ENCODE measurements at regions not wholly inside any gene's neighbourhood (a gene's known extent, or its start where the extent isn't known, plus 50 kb on each side); places are given as distances from the start of the nearest gene placed in this dataset.

GRCh38 chr16:87132361-87133014, 184.7 kb downstream of the C16orf95 start:
- Histone ChIP-seq H3K9me3 (ENCODE audit: control insufficient read depth, insufficient read depth, low read depth, low read length) (no peaks in the 10 kb centered on the region), H3K27ac (ENCODE audit: extremely low read depth, low read depth, low read length) (no peak overlapping the region), H3K4me3 (ENCODE audit: low read depth, low read length) (no peak overlapping the region), H3K36me3 (ENCODE audit: control insufficient read depth in 2 of 2, insufficient read depth in 1 of 2, low read length in 2 of 2) (no peaks in the 10 kb centered on the region), H3K4me1 (ENCODE audit: control insufficient read depth, insufficient read depth, low read length) (no peaks in the 10 kb centered on the region)
- ChIA-PET CTCF (interaction anchor here (0.6 kb wide), 1 partner anchor 15 kb away, joined by 3 read pairs; no protein-coding TSS in a partner anchor), POLR2A (no interaction called here)
- TF ChIP-seq ZNF571 (tag by site-specific recombination; IDR thresholded peaks at IDR 0.05) (no peak), BCL11A (tag by site-specific recombination; IDR thresholded peaks at IDR 0.05; ENCODE audit: low read depth) (no peak), ZEB2 (tag by site-specific recombination; IDR thresholded peaks at IDR 0.05) (no peak), ZNF549 (tag by site-specific recombination; IDR thresholded peaks at IDR 0.05) (no peak), ZNF747 (tag by site-specific recombination; IDR thresholded peaks at IDR 0.05) (no peak), OVOL3 (tag by site-specific recombination; IDR thresholded peaks at IDR 0.05) (no peak), ZNF558 (tag by site-specific recombination; IDR thresholded peaks at IDR 0.05) (no peak), ZNF362 (tag by site-specific recombination; IDR thresholded peaks at IDR 0.05) (no peak), ZNF449 (tag by site-specific recombination; IDR thresholded peaks at IDR 0.05) (no peak), ZNF18 (tag by site-specific recombination; IDR thresholded peaks at IDR 0.05) (no peak), ZNF266 (tag by site-specific recombination; IDR thresholded peaks at IDR 0.05; ENCODE audit: low read depth) (no peak), MYNN (tag by site-specific recombination; IDR thresholded peaks at IDR 0.05; ENCODE audit: borderline replicate concordance) (no peak), SALL2 (tag by site-specific recombination; IDR thresholded peaks at IDR 0.05; ENCODE audit: borderline replicate concordance) (no peak)

- ChIA-PET CTCF (interaction anchor here (0.5 kb wide), 1 partner anchor 357 kb away, joined by 4 read pairs; no protein-coding TSS in a partner anchor), POLR2A (no interaction called here)
Observed at GRCh38 chr16:87133112-87133850, 183.9 kb downstream of the C16orf95 start.

More at GRCh38 chr16:87133112-87133850, 183.9 kb downstream of the C16orf95 start:
- Histone ChIP-seq H3K4me1 (ENCODE audit: control insufficient read depth, insufficient read depth, low read length) (no peaks in the 10 kb centered on the region), H3K27ac (ENCODE audit: extremely low read depth, low read depth, low read length) (no peak overlapping the region), H3K9me3 (ENCODE audit: control insufficient read depth, insufficient read depth, low read depth, low read length) (no peaks in the 10 kb centered on the region), H3K36me3 (ENCODE audit: control insufficient read depth in 2 of 2, insufficient read depth in 1 of 2, low read length in 2 of 2) (no peaks in the 10 kb centered on the region), H3K4me3 (ENCODE audit: low read depth, low read length) (no peak overlapping the region)
- no peak for TF ChIP-seq ZSCAN30 (tag by site-specific recombination; IDR thresholded peaks at IDR 0.05)
- TF ChIP-seq ZNF155 (tag by site-specific recombination; IDR thresholded peaks at IDR 0.05) = no peak
- no peak for TF ChIP-seq ZNF664 (tag by site-specific recombination; IDR thresholded peaks at IDR 0.05)
- TF ChIP-seq ZNF626 (tag by site-specific recombination; IDR thresholded peaks at IDR 0.05) = no peak
- no peak for TF ChIP-seq REPIN1 (tag by site-specific recombination; IDR thresholded peaks at IDR 0.05; ENCODE audit: low read depth)
- TF ChIP-seq KLF16 (tag by site-specific recombination; IDR thresholded peaks at IDR 0.05) = no peak
- TF ChIP-seq PATZ1 (tag by site-specific recombination; IDR thresholded peaks at IDR 0.05) = no peak
- TF ChIP-seq ZFP69B (tag by site-specific recombination; IDR thresholded peaks at IDR 0.05) = no peak
- no peak for TF ChIP-seq KLF8 (tag by site-specific recombination; IDR thresholded peaks at IDR 0.05)
- no peak for TF ChIP-seq GFI1B (tag by site-specific recombination; IDR thresholded peaks at IDR 0.05)
- TF ChIP-seq ZNF280C (tag by site-specific recombination; IDR thresholded peaks at IDR 0.05) = no peak
- no peak for TF ChIP-seq ZNF211 (tag by site-specific recombination; IDR thresholded peaks at IDR 0.05; ENCODE audit: low read depth)
- TF ChIP-seq ZBTB20 (tag by site-specific recombination; IDR thresholded peaks at IDR 0.05) = no peak
